AG04449 (cell line): ENCODE measurements at regions not wholly inside any gene's neighbourhood (a gene's known extent, or its start where the extent isn't known, plus 50 kb on each side); places are given as distances from the start of the nearest gene placed in this dataset.

Experiments
- CTCF ChIA-PET: fragments of 350-600 bp; formaldehyde crosslinking; extraction: SDS; loops from one replicate; lab custom pipeline; 2021; ENCODE audit warnings: antibody characterized with exemption; lab: Yijun Ruan, JAX
- POLR2A ChIA-PET: fragments of 400-600, 350-600 bp; formaldehyde crosslinking; extraction: SDS; loops from one replicate; lab custom pipeline; 2020; ENCODE audit warnings: antibody characterized with exemption, inconsistent platforms; lab: Yijun Ruan, JAX
- DNase-seq: peaks from one replicate; pipeline ENCODE4 v3.0.0-alpha.2; 2010; ENCODE audit warnings: low read depth, low spot score
- H3K4me3 ChIP-seq: 2 replicates; pipeline ENCODE4 v1.5.1; 2011; ENCODE audit warnings: low read depth, mild to moderate bottlenecking, control low read depth, low read length
- CTCF ChIP-seq: IDR thresholded peaks from one replicate; pipeline ENCODE4 v1.5.1; 2011; ENCODE audit warnings: mild to moderate bottlenecking, moderate library complexity, low read length, control low read depth, inconsistent platforms; ENCODE audit not compliant: insufficient read depth; ENCODE audit errors: missing control alignments

GRCh38 chr13:95456815-95457214 lies 95.7 kb upstream of the CLDN10 start:
- ChIA-PET CTCF (no interaction called here), POLR2A (no interaction called here)
- TF ChIP-seq CTCF: no peak
- DNase-seq: no peak
- H3K4me3 ChIP-seq: no peak overlapping the region

- H3K4me3 ChIP-seq: no peak overlapping the region
- ChIA-PET CTCF (no interaction called here), POLR2A (no interaction called here)
- DNase-seq: no peak
- TF ChIP-seq CTCF: no peak
These were observed 95.2 kb upstream of the CLDN10 start for GRCh38 chr13:95457294-95457693.

GRCh38 chr13:95462801-95463200 lies 89.7 kb upstream of the CLDN10 start:
- no peak for DNase-seq
- no peak for TF ChIP-seq CTCF
- H3K4me3 ChIP-seq: no peak overlapping the region
- ChIA-PET POLR2A (no interaction called here), CTCF (no interaction called here)

GRCh38 chr13:95463531-95463930 lies 89.0 kb upstream of the CLDN10 start:
- POLR2A ChIA-PET: no interaction called here
- CTCF ChIA-PET: no interaction called here

GRCh38 chr13:95470574-95471366 lies 81.8 kb upstream of the CLDN10 start:
- no peak for TF ChIP-seq CTCF
- CTCF ChIA-PET: no interaction called here
- no peak overlapping the region for H3K4me3 ChIP-seq
- POLR2A ChIA-PET: no interaction called here
- DNase-seq: no peak

More at GRCh38 chr13:95463531-95463930, 89.0 kb upstream of the CLDN10 start:
- DNase-seq: no peak
- no peak overlapping the region for H3K4me3 ChIP-seq
- TF ChIP-seq CTCF: no peak

- ChIA-PET POLR2A (no interaction called here), CTCF (no interaction called here)
- no peak for DNase-seq
- no peak for TF ChIP-seq CTCF
- no peak overlapping the region for H3K4me3 ChIP-seq
These were observed 80.6 kb upstream of the CLDN10 start for GRCh38 chr13:95471960-95472359.
